Stimulated activated CD8-positive, alpha-beta memory T cell treated with anti-CD3 and anti-CD28 coated beads, Interleukin-7, amount 100 ng/mL, for 4 hours (primary cell): ENCODE measurements at regions not wholly inside any gene's neighbourhood (a gene's known extent, or its start where the extent isn't known, plus 50 kb on each side); places are given as distances from the start of the nearest gene placed in this dataset.

Source experiments
- DNase-seq, 2 donors: peaks; one replicate each; pipeline ENCODE4 v3.0.0-alpha.2; 2020; ENCODE audit warnings: low read depth in 2 of 2

GRCh38 chr11:113634940-113635575, 71.0 kb downstream of the TMPRSS5 start:
- DNase-seq: no peak

- DNase-seq: no peak
Measured at GRCh38 chr11:113632981-113633380, 73.1 kb downstream of the TMPRSS5 start.

GRCh38 chr11:113629562-113629961, 76.5 kb downstream of the TMPRSS5 start:
- DNase-seq: no peak

- DNase-seq: no peak
Measured at GRCh38 chr11:113628912-113629311, 77.2 kb downstream of the TMPRSS5 start.

- DNase-seq: no peak
Measured at GRCh38 chr11:113627946-113628345, 78.2 kb downstream of the TMPRSS5 start.

GRCh38 chr11:113627297-113627696, 78.8 kb downstream of the TMPRSS5 start:
- no peak for DNase-seq

- no peak for DNase-seq
Measured at GRCh38 chr11:113626736-113627135, 79.4 kb downstream of the TMPRSS5 start.

GRCh38 chr11:113623114-113623513, 83.0 kb downstream of the TMPRSS5 start:
- DNase-seq: no peak

GRCh38 chr11:113618360-113618759, 87.7 kb downstream of the TMPRSS5 start:
- no peak for DNase-seq

- no peak for DNase-seq
Measured at GRCh38 chr11:113615773-113616172, 90.3 kb downstream of the TMPRSS5 start.

- no peak for DNase-seq
Measured at GRCh38 chr11:113615098-113615497, 91.0 kb downstream of the TMPRSS5 start.

GRCh38 chr11:113614097-113614496, 92.0 kb downstream of the TMPRSS5 start:
- no peak for DNase-seq

- no peak for DNase-seq
Measured at GRCh38 chr11:113613619-113614018, 92.5 kb downstream of the TMPRSS5 start.

GRCh38 chr11:113604186-113604585, 101.9 kb downstream of the TMPRSS5 start:
- DNase-seq: no peak

- no peak for DNase-seq
Measured at GRCh38 chr11:113603277-113604059, 102.6 kb downstream of the TMPRSS5 start.

- no peak for DNase-seq
Measured at GRCh38 chr11:113602483-113602882, 103.6 kb downstream of the TMPRSS5 start.

GRCh38 chr11:113596658-113597057, 109.5 kb downstream of the TMPRSS5 start:
- DNase-seq: no peak

- no peak for DNase-seq
Measured at GRCh38 chr11:113595810-113596594, 110.1 kb downstream of the TMPRSS5 start.

GRCh38 chr11:113593698-113594308, 112.3 kb downstream of the TMPRSS5 start:
- no peak for DNase-seq

- DNase-seq: no peak
Measured at GRCh38 chr11:113591117-113591516, 115.0 kb downstream of the TMPRSS5 start.

- DNase-seq: no peak
Measured at GRCh38 chr11:113587308-113587739, 112.1 kb upstream of the DRD2 start.

- no peak for DNase-seq
Measured at GRCh38 chr11:113584371-113584770, 109.2 kb upstream of the DRD2 start.
